ENCODE measurements at regions not wholly inside any gene's neighbourhood (a gene's known extent, or its start where the extent isn't known, plus 50 kb on each side); places are given as distances from the start of the nearest gene placed in this dataset.

- TF ChIP-seq CTCF (conservative IDR thresholded peaks at IDR 0.05; ENCODE audit: low read depth, low read length) (no peak), EZH2 (IDR thresholded peaks at IDR 0.05; ENCODE audit: borderline replicate concordance, low read depth, low read length, poor library complexity, severe bottlenecking) (no peak)
Measured at GRCh38 chr5:14064841-14065240, 78.3 kb upstream of the TRIO start.
